ENCODE measurements at regions not wholly inside any gene's neighbourhood (a gene's known extent, or its start where the extent isn't known, plus 50 kb on each side); places are given as distances from the start of the nearest gene placed in this dataset.
"Not testable (repeated sequence)": the region's sequence is repeated elsewhere in the genome, so short reads cannot be mapped to it uniquely, and the experiment has no call there.

- peak; percentile 21 for DNase-seq (ENCODE audit: low spot score)
Measured at GRCh38 chr2:215831296-215831913, 181.9 kb downstream of the MREG start.

GRCh38 chr2:215830304-215830703 is 183.0 kb downstream of the MREG start:
- no peak for DNase-seq (ENCODE audit: low spot score)

GRCh38 chr2:215829261-215829660 is 184.1 kb downstream of the MREG start:
- DNase-seq (ENCODE audit: low spot score) = no peak

GRCh38 chr2:215828528-215829184 is 184.7 kb downstream of the MREG start:
- peak; percentile 20 for DNase-seq (ENCODE audit: low spot score)

- DNase-seq (ENCODE audit: low spot score) = no peak
Measured at GRCh38 chr2:215826838-215827441, 186.4 kb downstream of the MREG start.

- no peak for DNase-seq (ENCODE audit: low spot score)
Measured at GRCh38 chr2:215826376-215826775, 187.0 kb downstream of the MREG start.

- DNase-seq (ENCODE audit: low spot score) = no peak
Measured at GRCh38 chr2:215825707-215826106, 187.6 kb downstream of the MREG start.

GRCh38 chr2:215821298-215821697 is 192.1 kb downstream of the MREG start:
- DNase-seq (ENCODE audit: low spot score) = not testable (repeated sequence)

- DNase-seq (ENCODE audit: low spot score) = not testable (repeated sequence)
Measured at GRCh38 chr2:215819713-215820112, 193.6 kb downstream of the MREG start.

GRCh38 chr2:215817046-215817445 is 196.3 kb downstream of the MREG start:
- DNase-seq (ENCODE audit: low spot score) = no peak

- no peak for DNase-seq (ENCODE audit: low spot score)
Measured at GRCh38 chr2:215816424-215816823, 196.9 kb downstream of the MREG start.

GRCh38 chr2:215815960-215816359 is 197.4 kb downstream of the MREG start:
- DNase-seq (ENCODE audit: low spot score) = no peak

GRCh38 chr2:215812966-215813365 is 200.4 kb downstream of the MREG start:
- DNase-seq (ENCODE audit: low spot score) = peak; percentile 29

- DNase-seq (ENCODE audit: low spot score) = no peak
Measured at GRCh38 chr2:215811409-215812345, 201.7 kb downstream of the MREG start.

GRCh38 chr2:215811003-215811402 is 202.3 kb downstream of the MREG start:
- DNase-seq (ENCODE audit: low spot score) = no peak

GRCh38 chr2:215808996-215809395 is 204.4 kb downstream of the MREG start:
- DNase-seq (ENCODE audit: low spot score) = no peak

GRCh38 chr2:215808194-215808593 is 205.2 kb downstream of the MREG start:
- no peak for DNase-seq (ENCODE audit: low spot score)

- no peak for DNase-seq (ENCODE audit: low spot score)
Measured at GRCh38 chr2:215805493-215805892, 207.9 kb downstream of the MREG start.

GRCh38 chr2:215803150-215803549 is 210.2 kb downstream of the MREG start:
- DNase-seq (ENCODE audit: low spot score) = no peak

- DNase-seq (ENCODE audit: low spot score) = no peak
Measured at GRCh38 chr2:215799194-215799593, 214.2 kb downstream of the MREG start.

- DNase-seq (ENCODE audit: low spot score) = no peak
Measured at GRCh38 chr2:215797676-215798075, 215.7 kb downstream of the MREG start.

GRCh38 chr2:215796140-215796855 is 217.1 kb downstream of the MREG start:
- no peak for DNase-seq (ENCODE audit: low spot score)
